GM23338 (cell line): ENCODE measurements at regions not wholly inside any gene's neighbourhood (a gene's known extent, or its start where the extent isn't known, plus 50 kb on each side); places are given as distances from the start of the nearest gene placed in this dataset.

ENCODE experiments used
- ATAC-seq: fragments of 200-7000 bp; cut with Tn5 transposase; 3 replicates; pipeline ENCODE4 v1.9.1; 2020
- DNase-seq: peaks from one replicate; pipeline ENCODE4 v3.0.0-alpha.2; 2015; ENCODE audit warnings: low spot score
- H2AFZ ChIP-seq: fragments of 200-600 bp; sonication (generic); 2 replicates; pipeline ENCODE4 v1.8.0; 2016; ENCODE audit warnings: antibody characterized with exemption, mild to moderate bottlenecking, moderate library complexity
- H3F3A ChIP-seq: fragments of 200-600 bp; sonication (generic); replicated peaks from 2 replicates; pipeline ENCODE4 v1.8.0; 2017; ENCODE audit warnings: antibody characterized with exemption, mixed run types, low read depth
- H3K27ac ChIP-seq: fragments of 200-600 bp; sonication (generic); 2 replicates; pipeline ENCODE4 v1.6.1; 2016; ENCODE audit warnings: low read depth
- H3K27me3 ChIP-seq: fragments of 200-600 bp; sonication (generic); 2 replicates; pipeline ENCODE4 v1.8.0; 2016; ENCODE audit warnings: mild to moderate bottlenecking, mixed run types, moderate library complexity; ENCODE audit not compliant: insufficient read depth
- H3K36me3 ChIP-seq: fragments of 200-600 bp; sonication (generic); 2 replicates; pipeline ENCODE4 v1.8.0; 2016; ENCODE audit warnings: mild to moderate bottlenecking; ENCODE audit not compliant: insufficient read depth
- H3K4me1 ChIP-seq: fragments of 200-600 bp; sonication (generic); 2 replicates; pipeline ENCODE4 v1.8.0; 2016; ENCODE audit warnings: mild to moderate bottlenecking, moderate library complexity; ENCODE audit not compliant: insufficient read depth
- H3K4me2 ChIP-seq: fragments of 200-600 bp; sonication (generic); 2 replicates; pipeline ENCODE4 v1.7.1; 2017; ENCODE audit warnings: mixed run types
- H3K4me3 ChIP-seq: fragments of 200-600 bp; sonication (generic); 2 replicates; pipeline ENCODE4 v1.6.1; 2016; ENCODE audit warnings: mixed run types
- H3K79me2 ChIP-seq: fragments of 200-600 bp; sonication (generic); replicated peaks from 2 replicates; pipeline ENCODE4 v1.8.0; 2017; ENCODE audit warnings: mild to moderate bottlenecking; ENCODE audit not compliant: insufficient read depth
- H3K9me2 ChIP-seq: fragments of 200-600 bp; sonication (generic); 2 replicates; pipeline ENCODE4 v1.8.0; 2017; ENCODE audit not compliant: insufficient read depth
- H4K20me1 ChIP-seq: fragments of 200-600 bp; sonication (generic); replicated peaks from 2 replicates; pipeline ENCODE4 v1.8.0; 2017; ENCODE audit warnings: mild to moderate bottlenecking; ENCODE audit not compliant: insufficient read depth
- H3K27ac Mint-ChIP-seq: 2 replicates; pipeline ENCODE4 v1.8.0; 2020; ENCODE audit warnings: inconsistent platforms, mild to moderate bottlenecking, moderate library complexity, mixed read lengths
- H3K27me3 Mint-ChIP-seq: 3 replicates; pipeline ENCODE4 v1.8.0; 2022; ENCODE audit warnings: low read depth, mild to moderate bottlenecking, moderate library complexity, mixed read lengths, inconsistent platforms; ENCODE audit not compliant: insufficient read depth, poor library complexity
- H3K36me3 Mint-ChIP-seq: 3 replicates; pipeline ENCODE4 v1.8.0; 2021; ENCODE audit warnings: low read depth, mild to moderate bottlenecking, inconsistent platforms, moderate library complexity, mixed read lengths
- H3K4me1 Mint-ChIP-seq: 3 replicates; pipeline ENCODE4 v1.8.0; 2020; ENCODE audit warnings: mild to moderate bottlenecking, inconsistent platforms, mixed read lengths
- H3K4me3 Mint-ChIP-seq: 3 replicates; pipeline ENCODE4 v1.8.0; 2021; ENCODE audit warnings: moderate library complexity, mild to moderate bottlenecking, inconsistent platforms, mixed read lengths
- H3K9me3 Mint-ChIP-seq: 3 replicates; pipeline ENCODE4 v1.8.0; 2020; ENCODE audit warnings: moderate library complexity, mild to moderate bottlenecking, inconsistent platforms, mixed read lengths
- CREB1 ChIP-seq: fragments of 250-450 bp; sonication (Bioruptor Pico); IDR thresholded peaks from 2 replicates; pipeline ENCODE4 v1.5.0; 2020; ENCODE audit warnings: low read depth, mild to moderate bottlenecking, moderate library complexity
- JUNB ChIP-seq: IDR thresholded peaks from one replicate; pipeline ENCODE4 v1.6.1; 2016; ENCODE audit warnings: antibody characterized with exemption; ENCODE audit not compliant: unreplicated experiment
- NANOG ChIP-seq: IDR thresholded peaks from 2 replicates; pipeline ENCODE4 v1.6.1; 2016; ENCODE audit warnings: antibody characterized with exemption, borderline replicate concordance
- ZNF114 ChIP-seq: fragments of 250-450 bp; sonication (Bioruptor Pico); IDR thresholded peaks from 2 replicates; pipeline ENCODE4 v1.5.0; 2020; ENCODE audit warnings: mild to moderate bottlenecking, moderate library complexity
- TF ChIP-seq, protein P1 (sequence below): fragments of 250-450 bp; sonication (Bioruptor Pico); IDR thresholded peaks from 2 replicates; pipeline ENCODE4 v1.5.0; 2020; ENCODE audit warnings: mild to moderate bottlenecking, moderate library complexity
- TF ChIP-seq, protein P2 (sequence below): IDR thresholded peaks from 2 replicates; pipeline ENCODE4 v1.6.1; 2016; ENCODE audit warnings: antibody characterized with exemption

DNA sequence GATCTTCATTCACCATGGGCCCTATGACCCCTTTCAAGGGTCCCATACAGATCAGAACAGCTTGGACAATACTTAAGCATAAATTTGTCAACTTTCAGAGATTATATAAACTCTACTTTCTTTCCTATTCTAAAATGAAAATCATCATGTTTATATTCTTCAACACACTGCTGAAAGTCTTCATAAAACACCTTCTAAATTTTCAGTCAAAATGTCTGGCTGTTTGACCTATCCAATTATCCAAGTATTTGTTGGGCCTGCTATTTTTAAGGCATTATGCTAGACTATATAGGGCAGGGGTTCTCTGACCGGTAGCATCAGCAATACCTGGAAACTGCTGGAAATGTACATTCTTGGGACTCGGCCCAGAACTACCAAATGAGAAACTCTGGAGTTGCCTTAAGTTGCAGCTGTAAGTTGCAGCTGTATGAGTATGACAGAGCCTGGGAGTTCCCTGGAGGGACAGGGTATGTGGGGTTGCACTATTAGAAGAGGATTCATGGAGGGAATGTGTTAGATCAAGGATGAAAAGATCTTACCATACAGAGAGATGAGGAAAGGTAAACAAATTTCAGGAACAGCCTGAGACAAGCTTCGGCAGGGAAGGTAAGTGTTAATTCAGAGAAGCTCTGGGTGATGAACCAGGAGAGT is 293.0 kb downstream of the ADGB start (continued):
- TF ChIP-seq, protein P1, sequence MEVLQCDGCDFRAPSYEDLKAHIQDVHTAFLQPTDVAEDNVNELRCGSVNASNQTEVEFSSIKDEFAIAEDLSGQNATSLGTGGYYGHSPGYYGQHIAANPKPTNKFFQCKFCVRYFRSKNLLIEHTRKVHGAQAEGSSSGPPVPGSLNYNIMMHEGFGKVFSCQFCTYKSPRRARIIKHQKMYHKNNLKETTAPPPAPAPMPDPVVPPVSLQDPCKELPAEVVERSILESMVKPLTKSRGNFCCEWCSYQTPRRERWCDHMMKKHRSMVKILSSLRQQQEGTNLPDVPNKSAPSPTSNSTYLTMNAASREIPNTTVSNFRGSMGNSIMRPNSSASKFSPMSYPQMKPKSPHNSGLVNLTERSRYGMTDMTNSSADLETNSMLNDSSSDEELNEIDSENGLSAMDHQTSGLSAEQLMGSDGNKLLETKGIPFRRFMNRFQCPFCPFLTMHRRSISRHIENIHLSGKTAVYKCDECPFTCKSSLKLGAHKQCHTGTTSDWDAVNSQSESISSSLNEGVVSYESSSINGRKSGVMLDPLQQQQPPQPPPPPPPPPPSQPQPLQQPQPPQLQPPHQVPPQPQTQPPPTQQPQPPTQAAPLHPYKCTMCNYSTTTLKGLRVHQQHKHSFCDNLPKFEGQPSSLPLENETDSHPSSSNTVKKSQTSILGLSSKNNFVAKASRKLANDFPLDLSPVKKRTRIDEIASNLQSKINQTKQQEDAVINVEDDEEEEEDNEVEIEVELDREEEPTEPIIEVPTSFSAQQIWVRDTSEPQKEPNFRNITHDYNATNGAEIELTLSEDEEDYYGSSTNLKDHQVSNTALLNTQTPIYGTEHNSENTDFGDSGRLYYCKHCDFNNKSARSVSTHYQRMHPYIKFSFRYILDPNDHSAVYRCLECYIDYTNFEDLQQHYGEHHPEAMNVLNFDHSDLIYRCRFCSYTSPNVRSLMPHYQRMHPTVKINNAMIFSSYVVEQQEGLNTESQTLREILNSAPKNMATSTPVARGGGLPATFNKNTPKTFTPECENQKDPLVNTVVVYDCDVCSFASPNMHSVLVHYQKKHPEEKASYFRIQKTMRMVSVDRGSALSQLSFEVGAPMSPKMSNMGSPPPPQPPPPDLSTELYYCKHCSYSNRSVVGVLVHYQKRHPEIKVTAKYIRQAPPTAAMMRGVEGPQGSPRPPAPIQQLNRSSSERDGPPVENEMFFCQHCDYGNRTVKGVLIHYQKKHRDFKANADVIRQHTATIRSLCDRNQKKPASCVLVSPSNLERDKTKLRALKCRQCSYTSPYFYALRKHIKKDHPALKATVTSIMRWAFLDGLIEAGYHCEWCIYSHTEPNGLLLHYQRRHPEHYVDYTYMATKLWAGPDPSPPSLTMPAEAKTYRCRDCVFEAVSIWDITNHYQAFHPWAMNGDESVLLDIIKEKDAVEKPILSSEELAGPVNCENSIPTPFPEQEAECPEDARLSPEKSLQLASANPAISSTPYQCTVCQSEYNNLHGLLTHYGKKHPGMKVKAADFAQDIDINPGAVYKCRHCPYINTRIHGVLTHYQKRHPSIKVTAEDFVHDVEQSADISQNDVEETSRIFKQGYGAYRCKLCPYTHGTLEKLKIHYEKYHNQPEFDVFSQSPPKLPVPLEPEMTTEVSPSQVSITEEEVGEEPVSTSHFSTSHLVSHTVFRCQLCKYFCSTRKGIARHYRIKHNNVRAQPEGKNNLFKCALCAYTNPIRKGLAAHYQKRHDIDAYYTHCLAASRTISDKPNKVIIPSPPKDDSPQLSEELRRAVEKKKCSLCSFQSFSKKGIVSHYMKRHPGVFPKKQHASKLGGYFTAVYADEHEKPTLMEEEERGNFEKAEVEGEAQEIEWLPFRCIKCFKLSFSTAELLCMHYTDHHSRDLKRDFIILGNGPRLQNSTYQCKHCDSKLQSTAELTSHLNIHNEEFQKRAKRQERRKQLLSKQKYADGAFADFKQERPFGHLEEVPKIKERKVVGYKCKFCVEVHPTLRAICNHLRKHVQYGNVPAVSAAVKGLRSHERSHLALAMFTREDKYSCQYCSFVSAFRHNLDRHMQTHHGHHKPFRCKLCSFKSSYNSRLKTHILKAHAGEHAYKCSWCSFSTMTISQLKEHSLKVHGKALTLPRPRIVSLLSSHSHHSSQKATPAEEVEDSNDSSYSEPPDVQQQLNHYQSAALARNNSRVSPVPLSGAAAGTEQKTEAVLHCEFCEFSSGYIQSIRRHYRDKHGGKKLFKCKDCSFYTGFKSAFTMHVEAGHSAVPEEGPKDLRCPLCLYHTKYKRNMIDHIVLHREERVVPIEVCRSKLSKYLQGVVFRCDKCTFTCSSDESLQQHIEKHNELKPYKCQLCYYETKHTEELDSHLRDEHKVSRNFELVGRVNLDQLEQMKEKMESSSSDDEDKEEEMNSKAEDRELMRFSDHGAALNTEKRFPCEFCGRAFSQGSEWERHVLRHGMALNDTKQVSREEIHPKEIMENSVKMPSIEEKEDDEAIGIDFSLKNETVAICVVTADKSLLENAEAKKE (CRISPR knock-in tag): no peak
- no peak for TF ChIP-seq CREB1 (CRISPR knock-in tag)
- TF ChIP-seq, protein P2, sequence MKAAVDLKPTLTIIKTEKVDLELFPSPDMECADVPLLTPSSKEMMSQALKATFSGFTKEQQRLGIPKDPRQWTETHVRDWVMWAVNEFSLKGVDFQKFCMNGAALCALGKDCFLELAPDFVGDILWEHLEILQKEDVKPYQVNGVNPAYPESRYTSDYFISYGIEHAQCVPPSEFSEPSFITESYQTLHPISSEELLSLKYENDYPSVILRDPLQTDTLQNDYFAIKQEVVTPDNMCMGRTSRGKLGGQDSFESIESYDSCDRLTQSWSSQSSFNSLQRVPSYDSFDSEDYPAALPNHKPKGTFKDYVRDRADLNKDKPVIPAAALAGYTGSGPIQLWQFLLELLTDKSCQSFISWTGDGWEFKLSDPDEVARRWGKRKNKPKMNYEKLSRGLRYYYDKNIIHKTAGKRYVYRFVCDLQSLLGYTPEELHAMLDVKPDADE: no peak

DNA sequence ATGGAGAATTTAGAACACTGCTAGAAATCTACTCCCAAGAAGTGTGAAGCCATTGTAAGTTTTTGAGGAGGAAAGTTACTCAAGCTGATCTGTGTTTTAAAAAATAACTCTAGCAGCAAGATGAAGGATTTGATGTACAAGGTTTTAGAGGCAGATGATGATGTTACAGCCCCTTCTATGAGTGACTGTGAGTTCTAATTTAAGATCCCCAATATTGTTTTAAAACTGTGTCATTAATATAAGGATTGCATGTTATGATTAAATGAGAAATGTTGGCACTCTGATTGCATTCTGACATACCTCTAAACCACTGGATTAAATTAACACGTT is 293.5 kb downstream of the ADGB start:
- Mint-ChIP-seq H3K27me3 (no peaks in the 10 kb centered on the region), H3K36me3 (no peaks in the 10 kb centered on the region), H3K4me3 (no peak overlapping the region), H3K27ac (no peak overlapping the region), H3K9me3 (no peaks in the 10 kb centered on the region; the same call in 2 of the 3 replicates), H3K4me1 (peaks cover 5% of the 10 kb centered on the region; the same call in 2 of the 3 replicates)
- Histone ChIP-seq H3K9me2 (peaks cover 14% of the 10 kb centered on the region; the same call in 1 of the 2 replicates), H3K27me3 (no peaks in the 10 kb centered on the region), H3F3A (no peaks in the 10 kb centered on the region), H3K79me2 (no peaks in the 10 kb centered on the region), H3K36me3 (no peaks in the 10 kb centered on the region), H3K27ac (no peak overlapping the region), H2AFZ (no peak overlapping the region), H3K4me2 (no peak overlapping the region), H4K20me1 (no peaks in the 10 kb centered on the region), H3K4me3 (no peak overlapping the region), H3K4me1 (no peaks in the 10 kb centered on the region)
- ATAC-seq: no peak
- DNase-seq: no peak
- TF ChIP-seq NANOG (no peak), ZNF114 (CRISPR knock-in tag) (no peak), JUNB (no peak)
- TF ChIP-seq, protein P1 (CRISPR knock-in tag): no peak
